Fibroblast of villous mesenchyme (primary cell): ENCODE measurements at regions not wholly inside any gene's neighbourhood (a gene's known extent, or its start where the extent isn't known, plus 50 kb on each side); places are given as distances from the start of the nearest gene placed in this dataset.

ENCODE experiments used
- DNase-seq: peaks from one replicate; pipeline ENCODE4 v3.0.0-alpha.2; 2010; ENCODE audit warnings: low read depth
- H3K4me3 ChIP-seq: 2 replicates; pipeline ENCODE4 v1.5.1; 2011; ENCODE audit warnings: low read depth, mild to moderate bottlenecking, low read length
- TF ChIP-seq, protein P1 (sequence below): IDR thresholded peaks from 2 replicates; pipeline ENCODE4 v1.5.1; 2012; ENCODE audit warnings: low read depth, mild to moderate bottlenecking, low read length; ENCODE audit not compliant: insufficient read depth

DNA sequence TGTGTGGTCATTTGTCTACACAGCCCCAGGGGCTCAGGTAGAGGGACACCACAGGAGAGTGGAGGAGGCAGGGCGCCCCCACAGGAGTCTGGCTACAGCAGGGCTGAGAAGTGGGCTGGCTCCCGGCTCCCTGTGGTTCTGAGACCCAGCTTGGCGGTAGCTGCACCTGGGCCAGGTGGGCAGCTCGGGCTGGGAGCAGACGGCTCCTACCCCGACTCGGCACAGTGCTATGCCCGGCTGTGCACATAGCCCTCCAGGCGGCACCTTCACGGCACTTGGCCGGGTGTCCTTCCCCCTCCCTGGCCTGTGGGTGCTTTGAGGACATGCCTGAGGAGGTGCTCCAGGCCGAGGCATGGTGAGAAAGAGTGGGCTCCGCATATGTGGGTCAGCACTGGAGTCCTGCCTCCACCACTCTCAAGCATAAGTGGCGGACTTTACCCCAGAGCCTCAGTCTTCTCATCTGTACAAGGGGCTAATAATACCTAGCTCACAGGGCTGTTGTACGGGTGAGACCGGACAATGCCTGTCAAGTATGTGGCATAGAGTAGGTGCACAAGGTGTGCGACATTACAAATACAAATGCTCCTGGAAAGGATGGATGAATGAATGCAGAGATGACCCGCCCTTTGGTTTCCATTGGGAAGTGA is 50.1 kb upstream of the JPH3 start:
- no peak overlapping the region for H3K4me3 ChIP-seq
- no peak for DNase-seq
- TF ChIP-seq, protein P1, sequence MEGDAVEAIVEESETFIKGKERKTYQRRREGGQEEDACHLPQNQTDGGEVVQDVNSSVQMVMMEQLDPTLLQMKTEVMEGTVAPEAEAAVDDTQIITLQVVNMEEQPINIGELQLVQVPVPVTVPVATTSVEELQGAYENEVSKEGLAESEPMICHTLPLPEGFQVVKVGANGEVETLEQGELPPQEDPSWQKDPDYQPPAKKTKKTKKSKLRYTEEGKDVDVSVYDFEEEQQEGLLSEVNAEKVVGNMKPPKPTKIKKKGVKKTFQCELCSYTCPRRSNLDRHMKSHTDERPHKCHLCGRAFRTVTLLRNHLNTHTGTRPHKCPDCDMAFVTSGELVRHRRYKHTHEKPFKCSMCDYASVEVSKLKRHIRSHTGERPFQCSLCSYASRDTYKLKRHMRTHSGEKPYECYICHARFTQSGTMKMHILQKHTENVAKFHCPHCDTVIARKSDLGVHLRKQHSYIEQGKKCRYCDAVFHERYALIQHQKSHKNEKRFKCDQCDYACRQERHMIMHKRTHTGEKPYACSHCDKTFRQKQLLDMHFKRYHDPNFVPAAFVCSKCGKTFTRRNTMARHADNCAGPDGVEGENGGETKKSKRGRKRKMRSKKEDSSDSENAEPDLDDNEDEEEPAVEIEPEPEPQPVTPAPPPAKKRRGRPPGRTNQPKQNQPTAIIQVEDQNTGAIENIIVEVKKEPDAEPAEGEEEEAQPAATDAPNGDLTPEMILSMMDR = no peak

DNA sequence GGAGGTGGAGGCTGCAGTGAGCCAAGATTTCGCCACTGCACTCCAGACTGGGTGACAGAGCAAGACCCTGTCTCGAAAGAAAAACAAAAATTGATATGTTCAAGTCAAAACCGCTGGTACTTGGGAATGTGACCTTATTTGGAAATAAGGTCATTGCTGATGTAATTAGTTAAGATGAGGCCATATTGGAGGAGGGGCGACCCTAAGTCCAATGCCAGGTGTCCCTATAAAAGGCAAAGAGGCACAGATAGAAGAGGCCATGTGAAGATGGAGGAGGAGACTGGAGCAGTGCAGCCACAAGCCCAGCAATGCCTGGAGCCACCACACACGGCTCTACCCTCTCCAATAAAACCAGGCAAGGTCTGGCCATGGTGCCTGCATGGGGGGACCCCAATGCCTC is 50.8 kb upstream of the JPH3 start:
- H3K4me3 ChIP-seq = no peak overlapping the region
- peak; percentile 73 for DNase-seq
- TF ChIP-seq, protein P1 = no peak

DNA sequence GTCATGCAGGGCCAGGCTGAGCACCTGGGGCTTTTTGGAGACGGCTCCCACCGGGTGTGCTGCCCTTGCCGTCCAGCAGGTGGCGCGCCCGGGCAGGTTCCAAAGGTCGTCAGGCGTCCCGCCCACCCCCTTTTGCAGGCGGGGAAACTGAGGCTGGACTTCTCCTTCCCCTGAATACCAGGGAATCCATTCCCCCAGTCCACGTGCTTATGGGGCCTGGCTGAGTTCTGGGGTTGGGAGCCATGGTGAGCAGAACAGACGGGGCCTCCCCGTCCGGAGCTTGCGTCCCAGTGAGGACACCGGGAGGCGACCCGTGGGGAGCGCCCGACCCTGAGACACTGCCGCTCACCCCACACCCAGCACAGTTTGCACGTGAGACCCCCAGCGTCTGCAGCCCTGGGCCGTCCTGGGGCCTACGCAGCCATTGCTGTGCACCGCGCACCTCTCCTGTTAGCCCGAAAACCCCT is 51.8 kb upstream of the JPH3 start:
- TF ChIP-seq, protein P1 = peak; percentile 83
- no peak overlapping the region for H3K4me3 ChIP-seq
- DNase-seq = no peak

DNA sequence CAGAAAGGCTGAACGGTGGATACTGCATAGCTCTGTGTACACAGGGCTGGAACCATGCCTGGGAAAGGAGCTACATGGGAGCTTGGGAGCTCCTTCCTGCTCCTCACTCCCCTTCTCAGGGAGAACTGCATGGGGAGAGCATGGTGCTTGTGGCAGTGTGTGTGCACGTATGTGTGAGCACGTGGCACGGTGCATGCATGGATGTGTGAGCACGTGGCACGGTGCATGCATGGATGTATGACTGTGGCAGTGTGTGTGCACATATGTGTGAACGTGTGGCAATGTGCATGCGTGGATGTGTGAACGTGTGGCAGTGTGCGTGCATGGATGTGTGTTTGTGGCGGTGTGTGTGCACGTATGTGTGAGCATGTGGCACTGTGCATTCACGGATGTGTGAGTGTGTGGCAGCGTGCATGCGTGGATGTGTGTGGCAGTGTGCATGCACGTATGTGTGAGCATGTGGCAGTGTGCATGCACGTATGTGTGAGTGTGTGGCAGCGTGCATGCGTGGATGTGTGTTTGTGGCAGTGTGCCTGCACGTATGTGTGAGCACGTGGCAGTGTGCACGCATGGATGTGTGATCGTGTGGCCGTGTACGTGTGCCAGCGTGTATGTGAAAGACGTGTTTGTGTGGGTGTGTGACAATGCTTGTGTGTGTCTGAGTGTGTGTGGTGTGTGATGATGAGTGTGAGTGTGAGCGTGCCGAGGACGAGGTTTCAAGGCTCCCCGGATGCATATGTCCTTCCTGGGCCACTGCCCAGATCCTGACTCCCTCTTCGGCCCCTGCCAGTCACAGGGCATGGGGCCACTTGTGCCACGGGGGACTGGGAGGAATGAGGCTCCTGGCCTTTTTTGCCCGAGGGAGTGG is 52.4 kb upstream of the JPH3 start:
- no peak for DNase-seq
- H3K4me3 ChIP-seq = no peak overlapping the region
- TF ChIP-seq, protein P1 = no peak

DNA sequence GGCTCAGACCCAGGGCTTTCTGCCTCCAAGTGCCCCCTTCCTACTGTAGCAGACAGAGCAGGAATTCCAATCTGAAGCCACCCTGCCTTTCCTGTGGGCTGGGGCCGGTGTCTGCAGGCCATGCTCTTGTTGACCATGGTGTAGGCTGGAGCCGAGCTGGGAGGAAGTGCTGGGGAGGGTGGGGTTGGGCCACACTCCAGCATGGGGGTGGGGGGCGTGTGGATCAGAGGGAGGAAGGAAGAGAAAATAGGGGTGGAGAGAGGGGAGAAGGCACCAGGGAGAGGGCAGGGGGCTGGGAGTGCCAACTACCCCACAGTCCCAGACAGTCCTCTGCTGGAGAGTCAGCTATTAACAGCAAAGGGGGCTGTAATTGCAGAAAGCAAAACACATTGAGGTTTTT is 54.3 kb upstream of the JPH3 start:
- TF ChIP-seq, protein P1 = no peak
- no peak for DNase-seq
- no peak overlapping the region for H3K4me3 ChIP-seq

DNA sequence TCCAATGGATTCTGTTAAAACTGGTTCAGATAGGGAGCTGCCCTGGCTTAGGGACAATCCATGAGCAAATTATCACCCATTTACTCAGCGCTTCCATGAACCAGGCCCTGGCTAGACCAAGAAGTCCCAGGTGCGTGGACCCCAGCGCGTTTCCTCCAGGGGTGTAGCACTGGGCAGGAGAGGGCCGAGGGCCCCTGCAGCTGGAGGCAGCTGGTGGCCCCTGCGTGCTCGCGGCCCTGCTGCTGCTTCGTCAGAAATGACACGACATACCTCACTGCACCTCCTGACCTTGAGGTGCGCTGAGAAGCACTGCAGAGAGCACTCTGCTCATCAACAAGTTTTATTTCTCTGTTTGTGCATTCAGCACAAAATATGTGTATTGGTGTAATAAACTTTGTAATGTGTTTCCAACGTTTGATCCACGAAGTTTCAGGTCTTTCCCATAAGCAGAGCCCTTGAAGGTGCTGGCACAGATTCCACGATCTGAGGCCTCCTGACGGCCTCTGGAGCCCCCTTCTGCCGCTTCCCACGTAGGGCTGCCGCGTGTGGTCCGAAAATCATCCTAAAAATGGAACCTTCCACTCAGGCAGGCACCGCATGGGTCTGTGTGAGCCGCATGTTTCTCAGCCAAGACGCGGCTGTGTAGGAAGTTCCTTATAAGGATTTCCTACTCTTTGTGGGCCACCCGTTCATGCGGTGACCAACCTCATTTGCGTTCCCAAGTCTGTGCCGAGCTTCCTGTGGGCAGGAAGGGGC is 50.8 kb upstream of the ZCCHC14 start:
- peak; percentile 59 for DNase-seq
- H3K4me3 ChIP-seq = no peak overlapping the region
- TF ChIP-seq, protein P1 = peak; percentile 34
